ENCODE measurements at regions not wholly inside any gene's neighbourhood (a gene's known extent, or its start where the extent isn't known, plus 50 kb on each side); places are given as distances from the start of the nearest gene placed in this dataset.
"Not testable (repeated sequence)": the region's sequence is repeated elsewhere in the genome, so short reads cannot be mapped to it uniquely, and the experiment has no call there.

GRCh38 chr17:27091043-27091497 is 202.8 kb upstream of the WSB1 start:
- DNase-seq (ENCODE audit: low spot score) = no peak

- not testable (repeated sequence) for DNase-seq (ENCODE audit: low spot score)
Measured at GRCh38 chr17:27094179-27094578, 199.7 kb upstream of the WSB1 start.

GRCh38 chr17:27095821-27096220 is 198.1 kb upstream of the WSB1 start:
- DNase-seq (ENCODE audit: low spot score) = not testable (repeated sequence)

GRCh38 chr17:27099266-27099665 is 194.6 kb upstream of the WSB1 start:
- not testable (repeated sequence) for DNase-seq (ENCODE audit: low spot score)

GRCh38 chr17:27104605-27105221 is 189.2 kb upstream of the WSB1 start:
- DNase-seq (ENCODE audit: low spot score) = not testable (repeated sequence)

GRCh38 chr17:27105636-27106035 is 188.3 kb upstream of the WSB1 start:
- no peak for DNase-seq (ENCODE audit: low spot score)

GRCh38 chr17:27106347-27106981 is 187.4 kb upstream of the WSB1 start:
- DNase-seq (ENCODE audit: low spot score) = no peak

- no peak for DNase-seq (ENCODE audit: low spot score)
Measured at GRCh38 chr17:27106982-27107360, 186.9 kb upstream of the WSB1 start.

- not testable (repeated sequence) for DNase-seq (ENCODE audit: low spot score)
Measured at GRCh38 chr17:27107386-27108328, 186.3 kb upstream of the WSB1 start.

GRCh38 chr17:27109346-27109745 is 184.6 kb upstream of the WSB1 start:
- no peak for DNase-seq (ENCODE audit: low spot score)

GRCh38 chr17:27153005-27153404 is 140.9 kb upstream of the WSB1 start:
- no peak for DNase-seq (ENCODE audit: low spot score)

- DNase-seq (ENCODE audit: low spot score) = no peak
Measured at GRCh38 chr17:27155866-27156265, 138.0 kb upstream of the WSB1 start.

- DNase-seq (ENCODE audit: low spot score) = no peak
Measured at GRCh38 chr17:27157297-27157696, 136.6 kb upstream of the WSB1 start.

GRCh38 chr17:27157898-27158297 is 136.0 kb upstream of the WSB1 start:
- DNase-seq (ENCODE audit: low spot score) = no peak

- no peak for DNase-seq (ENCODE audit: low spot score)
Measured at GRCh38 chr17:27158382-27158781, 135.5 kb upstream of the WSB1 start.

- no peak for DNase-seq (ENCODE audit: low spot score)
Measured at GRCh38 chr17:27180322-27180721, 113.6 kb upstream of the WSB1 start.

- DNase-seq (ENCODE audit: low spot score) = not testable (repeated sequence)
Measured at GRCh38 chr17:27181379-27181925, 112.5 kb upstream of the WSB1 start.

- no peak for DNase-seq (ENCODE audit: low spot score)
Measured at GRCh38 chr17:27181935-27182334, 112.0 kb upstream of the WSB1 start.

GRCh38 chr17:27197505-27197904 is 96.4 kb upstream of the WSB1 start:
- not testable (repeated sequence) for DNase-seq (ENCODE audit: low spot score)

- no peak for DNase-seq (ENCODE audit: low spot score)
Measured at GRCh38 chr17:27199948-27200347, 94.0 kb upstream of the WSB1 start.

GRCh38 chr17:27200476-27200875 is 93.4 kb upstream of the WSB1 start:
- no peak for DNase-seq (ENCODE audit: low spot score)

- DNase-seq (ENCODE audit: low spot score) = no peak
Measured at GRCh38 chr17:27203241-27203640, 90.7 kb upstream of the WSB1 start.
